GM18498 (cell line): ENCODE measurements at regions not wholly inside any gene's neighbourhood (a gene's known extent, or its start where the extent isn't known, plus 50 kb on each side); places are given as distances from the start of the nearest gene placed in this dataset.
"Not testable (repeated sequence)": the region's sequence is repeated elsewhere in the genome, so short reads cannot be mapped to it uniquely, and the experiment has no call there.

Source experiments
- ATAC-seq: cut with Tn5 transposase; IDR thresholded peaks from one replicate; pipeline ENCODE4 v1.9.1; 2021; ENCODE audit warnings: mild to moderate bottlenecking, moderate library complexity; ENCODE audit not compliant: unreplicated experiment

DNA sequence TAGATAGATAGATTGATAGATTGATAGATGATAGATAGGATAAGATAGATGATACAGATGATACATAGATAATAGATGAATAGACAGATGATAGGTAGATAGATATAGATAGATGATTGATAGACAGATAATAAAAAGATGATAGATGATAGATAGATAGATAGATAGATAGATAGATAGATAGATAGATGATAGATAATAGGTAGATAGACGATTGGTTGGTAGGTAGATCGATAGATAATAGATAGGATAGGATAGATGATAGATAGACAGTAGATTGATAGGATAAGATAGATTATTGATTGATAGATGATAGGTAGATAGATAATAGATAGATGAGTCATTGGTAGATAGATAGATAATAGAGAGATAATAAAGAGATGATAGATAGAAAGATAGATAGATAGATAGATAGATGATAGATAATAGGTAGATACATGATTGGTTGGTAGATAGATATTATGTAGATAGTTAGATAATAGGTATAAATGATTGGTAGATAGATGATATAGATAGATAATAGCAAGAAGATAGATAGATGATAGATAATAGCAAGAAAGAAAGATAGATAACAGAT is 109.4 kb upstream of the C16orf82 start:
- ATAC-seq = no peak

DNA sequence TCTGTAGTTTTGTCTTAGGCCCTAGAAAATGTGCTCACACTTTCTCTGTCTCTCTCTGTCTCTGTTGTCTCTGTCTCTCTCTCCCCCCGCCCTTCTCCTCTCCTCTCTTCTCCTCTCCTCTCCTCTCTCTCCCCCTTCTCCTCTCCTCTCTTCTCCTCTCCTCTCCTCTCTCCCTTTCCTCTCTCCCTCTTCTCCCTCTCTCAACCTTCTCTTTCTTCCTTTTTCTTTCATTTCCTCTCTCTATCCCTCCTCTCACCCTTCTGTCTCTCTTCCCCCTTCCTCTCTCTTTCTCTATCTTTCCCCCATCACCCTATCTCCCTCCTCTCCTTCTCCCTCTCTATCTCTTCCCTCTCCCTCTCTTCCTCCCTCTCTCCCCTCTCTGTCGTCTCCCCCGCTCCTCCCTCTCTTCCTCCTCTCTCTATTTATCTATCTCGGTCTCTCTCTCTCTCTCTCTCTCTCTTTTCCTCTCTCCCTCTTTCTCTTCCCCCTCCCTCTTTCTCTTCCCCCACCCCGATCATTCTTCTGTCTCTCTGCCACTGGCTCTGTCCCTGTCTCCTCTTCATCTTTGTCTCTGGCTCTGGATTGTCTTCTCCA is 107.2 kb upstream of the C16orf82 start:
- no peak for ATAC-seq

DNA sequence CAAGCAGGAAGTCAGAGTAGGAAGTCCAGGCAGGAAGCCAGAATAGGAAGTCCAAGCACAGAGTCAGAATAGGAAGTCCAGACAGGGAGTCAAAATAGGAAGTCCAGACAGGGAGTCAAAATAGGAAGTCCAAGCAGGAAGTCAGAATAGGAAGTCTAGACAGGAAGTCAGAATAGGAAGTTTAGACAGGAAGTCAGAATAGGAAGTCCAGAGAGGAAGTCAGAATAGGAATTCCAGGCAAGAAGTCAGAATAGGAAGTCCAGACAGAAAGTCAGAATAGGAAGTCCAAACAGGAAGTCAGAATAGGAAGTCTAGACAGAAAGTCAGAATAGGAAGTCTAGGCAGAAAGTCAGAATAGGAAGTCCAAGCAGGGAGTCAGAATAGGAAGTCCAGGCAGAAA is 105.3 kb upstream of the C16orf82 start:
- ATAC-seq = no peak

DNA sequence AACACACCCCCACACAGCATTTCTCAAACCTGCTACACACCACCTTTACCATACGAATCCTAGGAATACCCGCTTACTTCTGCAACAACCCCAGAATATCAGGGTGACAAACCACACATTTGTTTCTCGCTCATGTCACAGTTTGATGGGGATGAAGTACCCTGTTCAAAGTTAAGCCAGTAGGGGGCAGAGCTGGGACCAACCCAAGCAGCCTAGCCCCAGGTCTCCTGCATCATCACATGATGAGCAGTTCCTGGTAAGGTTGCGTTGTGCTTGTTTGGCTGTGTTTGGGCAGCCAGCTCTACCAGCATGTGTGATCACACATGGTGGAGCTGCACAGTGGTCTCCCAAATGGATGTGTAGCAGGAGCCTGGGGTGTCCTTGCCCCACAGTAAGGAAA is 103.6 kb upstream of the C16orf82 start:
- no peak for ATAC-seq

DNA sequence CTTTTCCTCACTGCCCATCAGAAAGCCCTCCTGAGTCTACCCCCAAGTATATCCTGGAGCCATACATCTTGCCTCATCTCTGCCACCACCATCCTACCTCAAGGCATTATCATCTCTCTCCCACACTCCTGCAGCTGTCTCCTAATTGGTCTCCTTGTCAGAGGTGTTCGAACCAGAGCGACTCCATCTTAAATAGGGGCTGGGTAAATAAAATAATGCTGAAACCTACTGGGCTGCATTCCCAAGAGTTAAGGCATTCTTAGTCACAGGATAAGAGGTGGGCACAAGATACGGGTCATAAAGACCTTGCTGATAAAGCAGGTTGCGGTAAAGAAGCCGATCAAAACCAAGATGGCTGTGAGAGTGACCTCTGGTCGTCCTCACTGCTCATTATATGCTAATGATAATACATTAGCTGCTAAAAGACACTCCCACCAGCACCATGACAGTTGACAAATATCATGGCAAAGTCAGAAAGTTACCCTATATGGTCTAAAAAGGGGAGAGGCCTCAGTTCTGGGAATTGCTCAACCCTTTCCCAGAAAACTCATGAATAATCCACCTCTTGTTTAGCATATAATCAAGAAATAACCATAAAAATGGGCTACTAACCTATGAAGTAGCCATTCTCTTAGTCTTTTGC is 97.0 kb upstream of the C16orf82 start:
- ATAC-seq = no peak

DNA sequence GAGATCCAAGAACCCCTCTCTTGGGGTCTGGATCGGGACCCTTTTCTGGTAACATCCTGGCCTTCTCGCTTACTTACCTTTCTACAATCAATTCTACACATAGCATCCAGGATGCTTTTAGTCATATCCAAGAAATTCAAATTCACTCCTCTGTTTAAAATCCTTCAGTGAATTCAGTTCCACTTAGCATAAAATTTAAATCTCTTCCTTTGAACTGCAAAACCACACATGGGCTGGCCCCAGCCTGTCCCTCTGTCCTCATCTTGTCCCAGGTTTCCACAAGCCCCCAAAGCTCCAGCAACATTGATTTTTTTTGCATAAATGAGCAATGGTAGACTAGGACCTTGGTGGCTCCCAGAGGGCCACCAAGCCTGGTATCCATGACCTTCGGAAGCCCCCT is 96.4 kb upstream of the C16orf82 start:
- no peak for ATAC-seq

DNA sequence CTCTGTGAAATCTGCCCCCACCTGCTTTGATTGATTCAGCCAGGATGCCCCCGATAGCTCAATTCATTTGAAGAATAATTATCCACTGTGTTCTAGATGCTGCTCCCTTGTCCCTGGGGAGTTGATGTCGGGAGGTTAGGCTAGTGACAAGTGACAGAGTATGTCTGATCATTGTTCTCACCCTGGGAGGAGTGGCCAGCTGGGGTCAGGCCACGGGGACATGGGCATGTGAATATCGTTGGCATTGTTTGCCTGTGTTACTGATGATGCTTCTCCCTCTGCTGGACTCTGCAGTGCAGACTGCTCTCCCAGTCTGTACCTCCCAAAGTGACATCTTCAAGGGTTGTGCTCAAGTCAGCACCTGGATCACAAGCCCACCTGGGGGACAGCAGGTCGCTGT is 89.9 kb upstream of the C16orf82 start:
- ATAC-seq = no peak

DNA sequence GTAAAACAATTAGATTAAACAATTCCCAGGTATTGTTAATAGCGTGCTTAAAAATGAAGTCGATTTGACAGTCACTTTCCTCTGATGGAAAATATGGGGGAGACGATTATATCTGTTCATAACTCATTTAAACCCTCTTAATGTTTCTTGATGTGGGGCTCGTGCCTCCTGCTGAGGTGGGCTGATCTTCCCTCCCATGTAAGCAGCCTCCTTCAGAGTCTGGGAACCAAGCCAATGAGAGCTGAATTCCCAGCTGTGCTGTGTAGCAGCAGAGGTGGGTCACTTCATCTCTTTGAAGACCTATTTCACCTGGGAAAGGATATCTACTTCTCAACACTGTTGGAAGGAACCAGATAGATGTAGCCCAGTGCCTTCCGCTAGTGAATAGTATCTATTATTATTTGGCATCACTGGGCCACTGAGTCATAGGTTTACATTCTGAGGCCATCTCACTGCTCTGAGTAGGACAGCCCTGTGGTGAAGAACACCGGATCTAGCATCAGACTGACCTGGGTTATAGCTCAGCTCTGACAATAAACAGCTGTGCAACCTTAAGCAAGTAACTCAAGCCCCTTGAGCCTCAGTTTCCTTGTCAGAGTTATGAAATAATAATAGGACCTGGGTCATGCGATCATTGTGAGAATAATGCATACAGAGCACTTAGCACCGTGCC is 85.3 kb upstream of the C16orf82 start:
- no peak for ATAC-seq

DNA sequence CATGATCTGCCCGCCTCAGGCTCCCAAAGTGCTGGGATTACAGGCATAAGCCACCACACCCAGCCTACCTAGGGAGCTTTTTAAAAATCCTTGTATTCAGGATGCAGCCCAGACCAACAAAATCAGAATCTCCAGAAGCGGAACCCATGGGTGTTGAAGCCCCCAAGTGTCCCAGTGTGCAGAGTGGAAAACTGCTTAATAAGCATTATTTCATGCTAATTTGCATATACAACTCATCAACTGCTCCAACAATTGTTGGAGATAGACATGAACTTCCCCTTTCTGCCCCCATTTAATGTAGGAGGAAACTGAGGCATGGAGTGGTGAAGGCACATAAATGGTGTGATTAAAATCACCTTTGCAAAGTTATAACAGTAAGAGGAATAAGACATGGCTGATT is 84.3 kb upstream of the C16orf82 start:
- no peak for ATAC-seq

DNA sequence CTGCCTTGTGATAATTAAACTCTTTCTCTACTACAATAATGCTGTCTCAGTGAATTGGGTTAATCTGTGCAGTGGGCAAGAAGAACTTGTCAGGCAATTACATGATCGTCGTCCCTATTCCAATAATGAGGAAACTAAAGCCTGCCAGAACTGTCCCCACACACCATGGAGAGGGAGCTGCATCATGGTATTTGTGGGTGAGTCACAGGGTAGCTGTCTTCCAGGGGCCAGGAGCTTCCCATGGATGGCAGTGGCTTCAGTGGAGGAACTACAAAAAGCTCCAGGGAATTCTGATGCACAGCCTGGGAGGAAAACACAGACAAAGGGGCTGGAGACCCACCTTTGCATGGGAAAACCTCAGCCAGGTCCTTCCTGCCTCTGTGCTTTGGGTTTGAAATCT is 83.3 kb upstream of the C16orf82 start:
- ATAC-seq = no peak

DNA sequence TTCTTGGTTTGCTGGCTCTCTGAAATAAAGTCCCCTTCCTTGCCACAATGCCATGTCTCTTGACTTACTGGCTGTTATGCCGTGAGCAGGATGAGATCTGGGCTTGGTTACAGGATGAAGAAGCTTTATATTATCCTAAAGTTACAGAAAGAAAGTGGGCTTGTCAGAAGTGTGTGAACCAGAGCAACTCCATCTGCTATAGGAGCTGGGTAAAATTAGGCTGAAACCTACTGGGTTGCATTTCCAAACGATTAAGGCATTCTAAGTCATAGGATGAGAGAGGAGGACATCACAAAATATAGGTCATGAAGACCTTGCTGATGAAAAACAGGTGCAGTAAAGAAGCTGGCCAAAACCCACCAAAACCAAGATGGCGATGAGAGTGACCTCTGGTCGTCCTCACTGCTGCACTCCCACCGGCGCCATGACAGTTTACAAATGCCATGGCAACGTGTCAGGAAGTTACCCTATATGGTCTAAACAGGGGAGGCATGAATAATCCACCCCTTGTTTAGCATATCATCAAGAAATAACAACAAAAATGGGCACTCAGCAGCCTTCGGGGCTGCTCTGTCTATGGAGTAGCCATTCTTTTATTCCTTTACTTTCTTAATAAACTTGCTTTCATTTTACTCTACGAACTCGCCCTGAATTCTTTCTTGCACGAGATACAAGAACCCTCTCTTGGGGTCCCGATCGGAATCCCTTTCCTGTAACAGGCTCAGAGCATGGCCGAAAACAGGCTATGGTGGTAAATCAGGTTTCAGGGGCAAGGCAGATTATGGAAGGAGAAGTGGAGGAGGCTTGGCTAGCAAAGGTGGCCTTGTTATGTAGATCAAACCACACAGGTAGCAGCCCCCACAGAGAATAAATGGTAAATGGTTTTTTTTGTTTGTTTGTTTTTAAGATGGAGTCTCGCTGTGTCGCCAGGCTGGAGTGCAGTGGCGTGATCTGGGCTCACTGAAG is 81.3 kb upstream of the C16orf82 start:
- no peak for ATAC-seq

DNA sequence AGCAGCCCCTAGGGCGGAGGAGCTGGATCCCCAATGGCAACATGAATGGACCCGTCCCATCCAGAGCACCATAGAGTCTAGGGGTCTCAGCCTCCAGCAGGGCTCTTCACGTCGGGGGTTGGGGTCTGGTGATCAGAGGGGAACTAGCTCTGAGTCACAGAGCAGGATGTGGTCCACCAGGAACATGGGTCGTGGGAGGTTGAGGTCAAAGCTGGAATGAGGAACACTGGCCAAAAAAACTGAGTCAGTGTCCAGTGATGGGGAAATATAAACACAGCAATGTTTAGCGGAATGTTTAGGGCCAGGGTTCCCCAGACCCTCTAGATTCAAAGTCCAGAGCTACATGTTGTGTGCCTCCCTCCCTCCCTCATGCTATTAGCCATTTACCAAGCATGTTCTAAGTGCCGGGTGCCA is 79.1 kb upstream of the C16orf82 start:
- ATAC-seq = no peak

DNA sequence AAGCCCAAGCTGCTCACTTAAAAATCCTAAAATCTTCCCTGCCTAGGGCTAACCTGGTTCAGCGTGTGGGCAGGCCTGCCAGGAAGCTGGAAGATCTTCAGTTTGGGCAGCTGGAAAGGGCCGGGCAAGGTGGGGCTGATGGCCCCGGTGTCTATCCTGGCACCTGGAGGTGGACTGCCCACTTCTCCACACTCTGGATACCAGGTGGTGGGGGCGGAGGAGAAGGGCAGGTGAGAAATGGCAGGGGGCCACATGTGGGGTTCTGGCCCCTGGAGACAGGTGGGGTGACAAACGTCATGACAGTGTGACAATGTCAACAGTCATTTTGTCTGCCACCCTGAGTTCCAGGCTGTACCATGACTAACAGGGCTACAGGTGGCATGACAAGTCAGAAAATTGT is 78.5 kb upstream of the C16orf82 start:
- ATAC-seq = no peak

DNA sequence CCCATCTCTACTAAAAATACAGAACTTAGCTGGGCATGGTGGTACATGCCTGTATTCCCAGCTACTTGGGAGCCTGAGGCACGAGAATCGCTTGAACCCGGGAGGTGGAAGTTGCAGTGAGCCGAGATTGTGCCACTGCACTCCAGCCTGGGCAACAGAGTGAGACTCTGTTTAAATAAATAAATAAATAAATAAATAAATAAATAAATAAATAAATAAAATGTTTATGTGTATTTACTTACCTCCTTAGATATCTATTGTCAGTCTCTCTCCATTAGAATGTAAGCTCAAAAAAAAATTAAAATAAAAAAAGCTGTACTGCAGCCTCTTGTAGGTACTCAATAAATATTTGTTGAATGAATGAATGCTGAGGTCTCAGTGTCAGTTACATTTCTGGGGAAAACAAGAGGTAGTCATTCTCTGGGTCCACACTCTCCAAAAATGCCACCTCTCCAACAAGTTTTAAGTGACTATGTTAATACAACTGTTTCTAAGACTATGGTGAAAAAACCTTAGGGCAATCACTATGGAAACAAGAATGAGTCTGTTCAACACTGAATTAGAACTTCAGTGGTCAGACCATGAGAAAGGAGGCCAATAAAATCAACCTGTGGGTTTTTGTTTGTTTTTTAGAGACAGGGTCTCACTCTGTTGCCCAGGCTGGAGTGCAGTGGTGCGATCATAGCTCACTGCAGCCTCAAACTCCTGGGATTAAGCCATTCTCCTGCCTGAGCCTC is 76.2 kb upstream of the C16orf82 start:
- ATAC-seq = not testable (repeated sequence)

DNA sequence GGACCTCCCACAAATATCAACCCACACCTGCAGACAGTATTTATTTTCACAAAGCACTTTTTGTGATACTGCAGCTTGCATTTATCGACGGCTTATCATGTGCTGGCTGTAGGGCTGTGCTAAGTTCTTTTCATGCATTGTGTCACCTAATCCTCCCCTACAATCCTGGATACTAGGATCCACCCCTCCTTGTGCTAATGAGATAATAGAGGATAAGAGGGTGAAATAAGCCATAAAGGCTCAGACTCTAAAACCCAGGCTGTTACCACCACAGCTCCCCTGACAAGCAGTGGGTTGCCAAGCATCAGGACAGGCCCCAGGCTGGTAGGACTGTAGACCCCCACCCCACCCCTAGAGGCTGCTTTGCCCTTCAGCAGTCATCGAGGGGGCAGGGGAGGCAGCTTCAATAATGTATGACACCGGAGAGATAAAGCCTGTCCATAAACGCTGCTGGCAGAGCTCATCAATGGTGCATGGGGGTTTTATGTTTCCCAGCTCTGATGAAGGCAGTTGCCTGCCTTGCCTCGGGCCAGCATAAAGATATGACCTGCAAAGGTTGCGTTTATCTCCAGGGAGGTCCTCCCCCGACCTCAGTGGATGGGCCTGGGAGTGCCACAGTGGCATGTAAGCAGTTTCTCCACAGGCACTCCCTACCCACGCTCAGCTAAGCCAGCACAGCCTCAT is 73.9 kb upstream of the C16orf82 start:
- no peak for ATAC-seq

DNA sequence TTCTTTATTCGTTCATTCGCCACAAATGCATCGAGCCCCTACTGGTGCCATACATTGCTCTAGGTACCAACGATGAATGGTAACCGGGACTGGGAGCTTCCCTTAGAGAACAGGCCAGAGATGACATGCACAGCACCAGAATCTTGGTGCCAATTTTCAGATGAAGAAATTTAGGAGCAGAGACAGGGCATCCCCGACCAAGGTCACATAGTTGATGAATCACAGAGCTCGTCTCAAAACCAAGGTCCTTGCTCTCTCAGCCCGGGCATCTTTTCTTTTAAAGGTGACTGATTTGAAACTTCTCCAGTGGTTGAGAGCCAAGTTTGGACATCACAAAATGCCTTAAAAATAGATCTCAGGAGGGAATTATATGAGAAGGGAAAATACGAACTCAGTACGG is 73.2 kb upstream of the C16orf82 start:
- ATAC-seq = no peak

DNA sequence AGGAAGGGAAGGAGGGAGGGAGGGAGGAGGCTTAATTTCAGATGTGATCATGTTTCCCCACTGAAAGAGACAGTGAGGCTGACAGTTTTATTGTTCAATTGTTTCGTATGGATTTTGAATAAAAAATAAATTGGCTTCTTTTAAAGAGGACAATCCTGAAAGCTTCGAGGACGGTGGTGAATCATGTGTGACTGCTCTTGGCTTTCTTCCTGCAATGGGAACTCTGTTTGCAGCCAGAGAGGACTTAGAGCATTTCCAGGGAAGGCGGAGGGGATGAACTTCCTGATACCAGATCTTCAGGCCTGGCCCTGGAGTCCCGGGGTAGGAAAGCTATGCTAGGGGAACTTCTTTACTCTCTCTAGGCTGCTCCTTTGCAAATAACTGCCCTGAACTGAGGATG is 72.8 kb upstream of the C16orf82 start:
- no peak for ATAC-seq

DNA sequence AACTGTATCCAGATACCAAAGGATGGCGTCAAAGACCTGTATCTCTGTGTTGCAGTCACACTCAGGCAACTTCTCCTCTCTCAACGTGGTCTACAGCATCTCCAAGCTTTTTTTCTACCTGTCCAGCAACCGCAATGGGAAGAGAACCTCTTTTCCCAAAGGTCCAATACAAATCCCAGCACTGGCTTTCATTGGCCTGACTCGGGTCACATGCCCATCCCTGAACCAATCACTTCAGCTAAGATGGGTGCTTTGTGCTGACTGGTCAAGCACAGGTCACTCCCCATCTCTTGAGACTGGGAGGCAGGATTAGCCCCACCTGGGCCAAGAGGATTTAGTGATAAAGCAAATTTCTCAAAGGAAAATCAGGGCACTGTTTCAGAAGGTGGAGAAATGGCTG is 71.2 kb upstream of the C16orf82 start:
- no peak for ATAC-seq

DNA sequence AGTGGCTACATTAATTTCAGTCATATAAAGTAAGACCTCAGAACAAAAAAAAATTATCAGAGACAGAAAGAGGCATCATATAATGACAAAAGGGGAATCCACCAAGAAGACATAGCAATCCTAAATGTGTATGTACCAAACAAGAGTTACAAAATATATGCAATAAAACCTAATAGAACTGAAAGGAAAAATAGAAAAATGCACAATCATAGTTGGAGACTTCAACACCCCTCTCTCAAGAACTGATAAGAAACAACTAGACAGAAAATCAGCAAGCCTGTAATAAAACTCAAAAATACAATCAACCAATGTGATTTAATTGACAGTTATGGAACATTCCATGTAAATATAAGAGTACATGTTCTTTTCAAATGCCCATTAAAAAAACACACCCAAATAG is 61.3 kb upstream of the C16orf82 start:
- ATAC-seq = no peak
